HEK293 (cell line): ENCODE measurements at regions not wholly inside any gene's neighbourhood (a gene's known extent, or its start where the extent isn't known, plus 50 kb on each side); places are given as distances from the start of the nearest gene placed in this dataset.

Experiments used
- CTCF ChIP-seq: fragments of 450-650 bp; formaldehyde crosslinking; IDR thresholded peaks from 2 replicates; pipeline ENCODE4 v1.5.1; 2016; ENCODE audit warnings: missing biosample characterization, missing genetic modification characterization
- PATZ1 ChIP-seq: fragments of 450-650 bp; formaldehyde crosslinking; IDR thresholded peaks from 2 replicates; pipeline ENCODE4 v1.5.1; 2016; ENCODE audit warnings: missing biosample characterization, missing genetic modification characterization
- ZNF274 ChIP-seq, 2 experiments: fragments of 200-500 bp in 1 of 2; fragments of 450-650 bp in 1 of 2; sonication (Bioruptor generic) in 1 of 2; formaldehyde crosslinking in 1 of 2; IDR thresholded peaks; 2 replicates each; pipeline versions ENCODE4 v1.5.1 to v1.6.1; 2014 to 2016; ENCODE audit warnings: borderline replicate concordance in 1 of 2, inconsistent platforms in 1 of 2, low read length in 1 of 2, missing biosample characterization in 1 of 2, missing genetic modification characterization in 1 of 2
- ZNF776 ChIP-seq: fragments of 450-650 bp; formaldehyde crosslinking; IDR thresholded peaks from 2 replicates; pipeline ENCODE4 v1.5.0; 2017; ENCODE audit warnings: missing biosample characterization, missing genetic modification characterization, borderline replicate concordance
- TF ChIP-seq, protein P1 (sequence below): fragments of 450-650 bp; formaldehyde crosslinking; IDR thresholded peaks from 2 replicates; pipeline ENCODE4 v1.5.1; 2016; ENCODE audit warnings: missing biosample characterization, missing genetic modification characterization

- TF ChIP-seq, protein P1, sequence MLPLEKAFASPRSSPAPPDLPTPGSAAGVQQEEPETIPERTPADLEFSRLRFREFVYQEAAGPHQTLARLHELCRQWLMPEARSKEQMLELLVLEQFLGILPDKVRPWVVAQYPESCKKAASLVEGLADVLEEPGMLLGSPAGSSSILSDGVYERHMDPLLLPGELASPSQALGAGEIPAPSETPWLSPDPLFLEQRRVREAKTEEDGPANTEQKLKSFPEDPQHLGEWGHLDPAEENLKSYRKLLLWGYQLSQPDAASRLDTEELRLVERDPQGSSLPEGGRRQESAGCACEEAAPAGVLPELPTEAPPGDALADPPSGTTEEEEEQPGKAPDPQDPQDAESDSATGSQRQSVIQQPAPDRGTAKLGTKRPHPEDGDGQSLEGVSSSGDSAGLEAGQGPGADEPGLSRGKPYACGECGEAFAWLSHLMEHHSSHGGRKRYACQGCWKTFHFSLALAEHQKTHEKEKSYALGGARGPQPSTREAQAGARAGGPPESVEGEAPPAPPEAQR (tag by site-specific recombination) = no peak
- TF ChIP-seq CTCF (tag by site-specific recombination) (no peak), PATZ1 (no peak), ZNF274 (IDR thresholded peaks at IDR 0.05; ENCODE audit: low read length) (no peak), ZNF274 (tag by site-specific recombination; IDR thresholded peaks at IDR 0.05; ENCODE audit: borderline replicate concordance) (no peak), ZNF776 (tag by site-specific recombination) (no peak)
Measured at GRCh38 chr20:51206032-51206662, 183.2 kb upstream of the KCNG1 start.
